ENCODE measurements at regions not wholly inside any gene's neighbourhood (a gene's known extent, or its start where the extent isn't known, plus 50 kb on each side); places are given as distances from the start of the nearest gene placed in this dataset.

GRCh38 chr4:141501931-141502330 is 134.5 kb upstream of the IL15 start:
- no peak for TF ChIP-seq CTCF (conservative IDR thresholded peaks at IDR 0.05)
- no peak overlapping the region for H3K27ac ChIP-seq

GRCh38 chr4:141502755-141503154 is 133.6 kb upstream of the IL15 start:
- TF ChIP-seq CTCF (conservative IDR thresholded peaks at IDR 0.05) = no peak

GRCh38 chr4:141503260-141503659 is 133.1 kb upstream of the IL15 start:
- no peak for TF ChIP-seq CTCF (conservative IDR thresholded peaks at IDR 0.05)

More at GRCh38 chr4:141502755-141503154, 133.6 kb upstream of the IL15 start:
- no peak overlapping the region for H3K27ac ChIP-seq

GRCh38 chr4:141511055-141511454 is 125.3 kb upstream of the IL15 start:
- TF ChIP-seq CTCF (conservative IDR thresholded peaks at IDR 0.05) = no peak
- H3K27ac ChIP-seq = no peak overlapping the region

More at GRCh38 chr4:141503260-141503659, 133.1 kb upstream of the IL15 start:
- H3K27ac ChIP-seq = no peak overlapping the region

GRCh38 chr4:141513866-141514265 is 122.5 kb upstream of the IL15 start:
- no peak overlapping the region for H3K27ac ChIP-seq
- no peak for TF ChIP-seq CTCF (conservative IDR thresholded peaks at IDR 0.05)

- no peak overlapping the region for H3K27ac ChIP-seq
- TF ChIP-seq CTCF (conservative IDR thresholded peaks at IDR 0.05) = no peak; the same call in 1 of the 2 replicates
Measured at GRCh38 chr4:141518222-141518621, 118.2 kb upstream of the IL15 start.

GRCh38 chr4:141524116-141524515 is 112.3 kb upstream of the IL15 start:
- no peak for TF ChIP-seq CTCF (conservative IDR thresholded peaks at IDR 0.05)
- H3K27ac ChIP-seq = no peak overlapping the region

DNA sequence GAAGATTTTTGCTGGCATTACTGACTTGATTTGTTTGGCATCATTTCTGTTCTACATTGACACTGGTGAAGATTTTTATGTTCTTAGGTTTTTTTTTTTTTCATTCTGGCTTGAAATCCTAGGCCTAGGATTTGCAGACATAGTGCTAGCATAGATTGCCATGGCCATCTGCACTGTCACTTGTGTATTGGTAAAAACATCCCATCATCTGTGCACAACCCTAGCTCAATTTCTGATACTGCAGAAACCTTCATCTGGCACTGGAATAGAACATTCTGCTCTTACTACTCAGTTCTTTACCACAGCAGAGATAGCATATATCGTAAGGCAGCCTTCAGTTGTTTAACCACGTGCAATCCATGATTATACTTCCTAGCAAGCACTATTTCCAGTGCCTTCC is 111.5 kb upstream of the IL15 start:
- no peak for TF ChIP-seq CTCF (conservative IDR thresholded peaks at IDR 0.05)

More for the DNA sequence above, 111.5 kb upstream of the IL15 start:
- H3K27ac ChIP-seq = no peak overlapping the region
